NCI-H187 treated with DMSO at 0.1 percent for 48 hours (cell line): ENCODE measurements at regions not wholly inside any gene's neighbourhood (a gene's known extent, or its start where the extent isn't known, plus 50 kb on each side); places are given as distances from the start of the nearest gene placed in this dataset.

Experiments
- DNase-seq: peaks from one replicate; lab custom pipeline; 2025; lab: John Stamatoyannopoulos, UW

GRCh38 chr18:54020156-54020745 is 204.2 kb downstream of the MBD2 start:
- no peak for DNase-seq

GRCh38 chr18:54019641-54020040 is 204.8 kb downstream of the MBD2 start:
- no peak for DNase-seq

GRCh38 chr18:54013452-54013851 is 211.0 kb downstream of the MBD2 start:
- DNase-seq = no peak

- DNase-seq = no peak
Measured at GRCh38 chr18:54004828-54005227, 219.6 kb downstream of the MBD2 start.

GRCh38 chr18:54003195-54003594 is 221.3 kb downstream of the MBD2 start:
- DNase-seq = no peak

- DNase-seq = no peak
Measured at GRCh38 chr18:53997064-53997463, 227.4 kb downstream of the MBD2 start.

- DNase-seq = no peak
Measured at GRCh38 chr18:53994016-53994415, 230.5 kb downstream of the MBD2 start.

GRCh38 chr18:53991805-53992204 is 232.7 kb downstream of the MBD2 start:
- no peak for DNase-seq

- DNase-seq = no peak
Measured at GRCh38 chr18:53991202-53991601, 233.3 kb downstream of the MBD2 start.

- DNase-seq = no peak
Measured at GRCh38 chr18:53990485-53990884, 234.0 kb downstream of the MBD2 start.

GRCh38 chr18:53984021-53984420 is 240.4 kb downstream of the MBD2 start:
- no peak for DNase-seq

- no peak for DNase-seq
Measured at GRCh38 chr18:53971331-53971730, 253.1 kb downstream of the MBD2 start.

- no peak for DNase-seq
Measured at GRCh38 chr18:53952700-53953099, 271.8 kb downstream of the MBD2 start.

GRCh38 chr18:53950545-53950944 is 273.9 kb downstream of the MBD2 start:
- no peak for DNase-seq

GRCh38 chr18:53948991-53949390 is 275.5 kb downstream of the MBD2 start:
- no peak for DNase-seq

GRCh38 chr18:53947092-53947640 is 277.3 kb downstream of the MBD2 start:
- no peak for DNase-seq

- no peak for DNase-seq
Measured at GRCh38 chr18:53946594-53946993, 277.9 kb downstream of the MBD2 start.

GRCh38 chr18:53944721-53945120 is 279.7 kb downstream of the MBD2 start:
- no peak for DNase-seq

GRCh38 chr18:53943326-53943860 is 281.1 kb downstream of the MBD2 start:
- no peak for DNase-seq

- DNase-seq = no peak
Measured at GRCh38 chr18:53941601-53942338, 282.7 kb downstream of the MBD2 start.

- DNase-seq = no peak
Measured at GRCh38 chr18:53937037-53937436, 287.4 kb downstream of the MBD2 start.

GRCh38 chr18:53935803-53936202 is 288.7 kb downstream of the MBD2 start:
- no peak for DNase-seq

- DNase-seq = no peak
Measured at GRCh38 chr18:53935399-53935798, 289.1 kb downstream of the MBD2 start.
